HCT116 (cell line): ENCODE measurements at regions not wholly inside any gene's neighbourhood (a gene's known extent, or its start where the extent isn't known, plus 50 kb on each side); places are given as distances from the start of the nearest gene placed in this dataset.

Source experiments
- ATAC-seq: fragments of 200-7000 bp; cut with Tn5 transposase; 2 replicates; pipeline ENCODE4 v1.9.1; 2020; ENCODE audit warnings: mild to moderate bottlenecking, moderate library complexity
- BruUV-seq: library from RNA; stranded (reverse); fragments of 400-500 nt; replicated peaks from 2 replicates; lab custom pipeline; 2021; lab: Mats Ljungman, UMichigan
- CTCF ChIA-PET: fragments of 300-600 bp; sonication (Branson Sonifier 250); formaldehyde crosslinking; loops from one replicate; lab custom pipeline; 2021; ENCODE audit warnings: antibody characterized with exemption; lab: Charles Lee
- POLR2A ChIA-PET: fragments of 300-600, 350-600 bp; sonication (Branson Sonifier 250); formaldehyde crosslinking; loops from one replicate; lab custom pipeline; 2021; ENCODE audit warnings: antibody characterized with exemption; lab: Charles Lee
- RAD21 ChIA-PET, 2 experiments: fragments of 300-600 bp; sonication (Branson Sonifier 250); formaldehyde crosslinking; loops; one replicate each; lab custom pipeline; 2023; ENCODE audit warnings: low total read pairs in 2 of 2; ENCODE audit not compliant: uncharacterized antibody in 2 of 2, unreplicated experiment in 2 of 2, low non-redundant PET in 1 of 2; lab: Charles Lee
- DNase-seq: peaks from one replicate; pipeline ENCODE4 v3.0.0-alpha.2; 2010; ENCODE audit warnings: low read depth, low spot score
- H2AFZ ChIP-seq: fragments of 200-600 bp; shearing (Covaris generic), sonication (generic); 2 replicates; pipeline ENCODE4 v1.6.1; 2017; ENCODE audit warnings: low read depth, mixed run types, mixed read lengths, antibody characterized with exemption, low read length; ENCODE audit not compliant: poor library complexity, severe bottlenecking
- H3K27ac ChIP-seq: 2 replicates; pipeline ENCODE4 v1.5.1; 2012; ENCODE audit warnings: low read depth, low read length
- H3K27me3 ChIP-seq: fragments of 200-600 bp; sonication (generic); 2 replicates; pipeline ENCODE4 v1.6.1; 2016; ENCODE audit warnings: mixed run types, low read length, mixed read lengths; ENCODE audit not compliant: insufficient read depth
- H3K36me3 ChIP-seq, 2 experiments: fragments of 200-500 bp in 1 of 2; fragments of 200-600 bp in 1 of 2; sonication (Bioruptor generic) in 1 of 2; sonication (generic) in 1 of 2; 2 replicates each; pipeline versions ENCODE4 v1.5.1 to v1.6.1; 2014 to 2016; ENCODE audit warnings: low read length in 2 of 2, inconsistent platforms in 1 of 2, mixed read lengths in 1 of 2, mixed run types in 1 of 2; ENCODE audit not compliant: insufficient read depth in 2 of 2, control insufficient read depth in 1 of 2
- H3K4me1 ChIP-seq, 2 experiments: fragments of 200-600 bp in 1 of 2; sonication (generic) in 1 of 2; 2 replicates each; pipeline versions ENCODE4 v1.5.1 to v1.6.1; 2012 to 2017; ENCODE audit warnings: low read length in 2 of 2, inconsistent platforms in 1 of 2, mild to moderate bottlenecking in 1 of 2, mixed read lengths in 1 of 2, mixed run types in 1 of 2, moderate library complexity in 1 of 2; ENCODE audit not compliant: insufficient read depth in 2 of 2, control insufficient read depth in 1 of 2
- H3K4me2 ChIP-seq: fragments of 200-600 bp; sonication (generic); 2 replicates; pipeline ENCODE4 v1.6.1; 2017; ENCODE audit warnings: mixed run types, low read length, mixed read lengths
- H3K4me3 ChIP-seq, 2 experiments: fragments of 200-600 bp in 1 of 2; sonication (generic) in 1 of 2; replicated peaks in 1 of 2; 2 replicates each; pipeline ENCODE4 v1.5.1; 2011 to 2016; ENCODE audit warnings: low read length in 2 of 2, control low read depth in 1 of 2, low read depth in 1 of 2, mild to moderate bottlenecking in 1 of 2, mixed read lengths in 1 of 2, mixed run types in 1 of 2
- H3K79me2 ChIP-seq: fragments of 200-600 bp; sonication (generic); 2 replicates; pipeline ENCODE4 v1.6.1; 2017; ENCODE audit warnings: mild to moderate bottlenecking, mixed run types, low read length, moderate library complexity, mixed read lengths; ENCODE audit not compliant: insufficient read depth
- H3K9ac ChIP-seq: fragments of 200-600 bp; sonication (generic); 2 replicates; pipeline ENCODE4 v1.6.1; 2016; ENCODE audit warnings: low read length, mixed read lengths
- H3K9me2 ChIP-seq: fragments of 200-600 bp; sonication (generic), shearing (Covaris generic); 2 replicates; pipeline ENCODE4 v1.6.1; 2017; ENCODE audit warnings: mixed run types, mild to moderate bottlenecking, moderate library complexity; ENCODE audit not compliant: insufficient read depth
- H3K9me3 ChIP-seq, 2 experiments: fragments of 200-500 bp in 1 of 2; fragments of 200-600 bp in 1 of 2; sonication (Bioruptor generic) in 1 of 2; sonication (generic) in 1 of 2; 2 replicates each; pipeline ENCODE4 v1.6.1; 2014 to 2017; ENCODE audit warnings: low read length in 2 of 2, mixed read lengths in 2 of 2, inconsistent platforms in 1 of 2, low read depth in 1 of 2, mild to moderate bottlenecking in 1 of 2, mixed run types in 1 of 2, moderate library complexity in 1 of 2; ENCODE audit not compliant: control insufficient read depth in 1 of 2, insufficient read depth in 1 of 2
- H4K20me1 ChIP-seq: fragments of 200-600 bp; sonication (generic), shearing (Covaris generic); 2 replicates; pipeline ENCODE4 v1.6.1; 2017; ENCODE audit warnings: mixed run types, mild to moderate bottlenecking, moderate library complexity; ENCODE audit not compliant: insufficient read depth
- ATF3 ChIP-seq: IDR thresholded peaks from 2 replicates; pipeline ENCODE4 v1.6.1; 2012
- CBX3 ChIP-seq: IDR thresholded peaks from 2 replicates; pipeline ENCODE4 v1.6.1; 2012; ENCODE audit warnings: low read depth
- CTCF ChIP-seq, 3 experiments: fragments of 200-600 bp in 1 of 3; sonication (generic) in 1 of 3; IDR thresholded peaks in 2 of 3; conservative IDR thresholded peaks in 1 of 3; 2 replicates each; pipeline ENCODE4 v1.5.1; 2012 to 2017; ENCODE audit warnings: low read depth in 2 of 3, low read length in 2 of 3, antibody characterized with exemption in 1 of 3, borderline replicate concordance in 1 of 3, control low read depth in 1 of 3, mild to moderate bottlenecking in 1 of 3, mixed read lengths in 1 of 3, mixed run types in 1 of 3, moderate library complexity in 1 of 3; ENCODE audit not compliant: insufficient read depth in 1 of 3
- EGR1 ChIP-seq: IDR thresholded peaks from 2 replicates; pipeline ENCODE4 v1.6.1; 2012; ENCODE audit warnings: low read depth
- ELF1 ChIP-seq: IDR thresholded peaks from 2 replicates; pipeline ENCODE4 v1.6.1; 2012; ENCODE audit warnings: low read depth, borderline replicate concordance
- EZH2 ChIP-seq: fragments of 200-600 bp; sonication (generic); IDR thresholded peaks from 2 replicates; pipeline ENCODE4 v1.6.1; 2017; ENCODE audit warnings: antibody characterized with exemption, mixed run types
- EZH2phosphoT487 ChIP-seq: fragments of 200-600 bp; IDR thresholded peaks from 2 replicates; pipeline ENCODE4 v1.6.1; 2018; ENCODE audit warnings: antibody characterized with exemption, borderline replicate concordance
- FOSL1 ChIP-seq: IDR thresholded peaks from 2 replicates; pipeline ENCODE4 v1.6.1; 2012; ENCODE audit warnings: low read depth
- POLR2A ChIP-seq: IDR thresholded peaks from 2 replicates; pipeline ENCODE4 v1.7.0; 2011; ENCODE audit warnings: borderline replicate concordance; ENCODE audit not compliant: insufficient read depth, insufficient read length; ENCODE audit errors: extremely low read depth
- POLR2AphosphoS5 ChIP-seq: IDR thresholded peaks from 2 replicates; pipeline ENCODE4 v1.6.1; 2011; ENCODE audit warnings: mild to moderate bottlenecking, low read depth, low read length, moderate library complexity
- RAD21 ChIP-seq: IDR thresholded peaks from 2 replicates; pipeline ENCODE4 v1.6.1; 2012; ENCODE audit warnings: low read depth, mild to moderate bottlenecking
- REST ChIP-seq: IDR thresholded peaks from 2 replicates; pipeline ENCODE4 v1.6.1; 2012; ENCODE audit warnings: low read depth
- SIN3A ChIP-seq: IDR thresholded peaks from 2 replicates; pipeline ENCODE4 v1.6.1; 2012; ENCODE audit warnings: low read depth
- SP1 ChIP-seq: IDR thresholded peaks from 2 replicates; pipeline ENCODE4 v1.6.1; 2012; ENCODE audit warnings: low read depth
- TCF7L2 ChIP-seq: IDR thresholded peaks from 2 replicates; pipeline ENCODE4 v1.7.0; 2011; ENCODE audit warnings: borderline replicate concordance, inconsistent platforms; ENCODE audit not compliant: insufficient read depth, insufficient read length; ENCODE audit errors: extremely low read depth
- YY1 ChIP-seq: IDR thresholded peaks from 2 replicates; pipeline ENCODE4 v1.6.1; 2011; ENCODE audit warnings: low read length, low read depth, moderate library complexity, mild to moderate bottlenecking; ENCODE audit not compliant: insufficient replicate concordance; ENCODE audit errors: extremely low read depth
- ZNF274 ChIP-seq: fragments of 200-500 bp; sonication (Bioruptor generic); IDR thresholded peaks from 2 replicates; pipeline ENCODE4 v1.6.1; 2014; ENCODE audit warnings: mild to moderate bottlenecking, low read depth, low read length, inconsistent platforms
- intact Hi-C: fragments of 100-400 bp; cut with micrococcal nuclease; formaldehyde crosslinking; loops from 2 replicates; pipeline ENCODE4 v1.10.0; 2022
- TF ChIP-seq, protein P1 (sequence below): IDR thresholded peaks from 2 replicates; pipeline ENCODE4 v1.6.1; 2012
- TF ChIP-seq, protein P2 (sequence below): IDR thresholded peaks from 2 replicates; pipeline ENCODE4 v1.6.1; 2011; ENCODE audit warnings: mild to moderate bottlenecking, low read length, moderate library complexity; ENCODE audit not compliant: insufficient replicate concordance; ENCODE audit errors: extremely low read depth

- TF ChIP-seq YY1, result no peak
- TF ChIP-seq EZH2phosphoT487, result no peak
- TF ChIP-seq, protein P1, sequence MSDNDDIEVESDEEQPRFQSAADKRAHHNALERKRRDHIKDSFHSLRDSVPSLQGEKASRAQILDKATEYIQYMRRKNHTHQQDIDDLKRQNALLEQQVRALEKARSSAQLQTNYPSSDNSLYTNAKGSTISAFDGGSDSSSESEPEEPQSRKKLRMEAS, result no peak
- no peak for TF ChIP-seq EGR1
- TF ChIP-seq, protein P2, sequence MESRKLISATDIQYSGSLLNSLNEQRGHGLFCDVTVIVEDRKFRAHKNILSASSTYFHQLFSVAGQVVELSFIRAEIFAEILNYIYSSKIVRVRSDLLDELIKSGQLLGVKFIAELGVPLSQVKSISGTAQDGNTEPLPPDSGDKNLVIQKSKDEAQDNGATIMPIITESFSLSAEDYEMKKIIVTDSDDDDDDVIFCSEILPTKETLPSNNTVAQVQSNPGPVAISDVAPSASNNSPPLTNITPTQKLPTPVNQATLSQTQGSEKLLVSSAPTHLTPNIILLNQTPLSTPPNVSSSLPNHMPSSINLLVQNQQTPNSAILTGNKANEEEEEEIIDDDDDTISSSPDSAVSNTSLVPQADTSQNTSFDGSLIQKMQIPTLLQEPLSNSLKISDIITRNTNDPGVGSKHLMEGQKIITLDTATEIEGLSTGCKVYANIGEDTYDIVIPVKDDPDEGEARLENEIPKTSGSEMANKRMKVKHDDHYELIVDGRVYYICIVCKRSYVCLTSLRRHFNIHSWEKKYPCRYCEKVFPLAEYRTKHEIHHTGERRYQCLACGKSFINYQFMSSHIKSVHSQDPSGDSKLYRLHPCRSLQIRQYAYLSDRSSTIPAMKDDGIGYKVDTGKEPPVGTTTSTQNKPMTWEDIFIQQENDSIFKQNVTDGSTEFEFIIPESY, result no peak
- TF ChIP-seq SIN3A, result no peak
- no peak for TF ChIP-seq RAD21
- TF ChIP-seq REST, result no peak
- no peak for TF ChIP-seq TCF7L2
- TF ChIP-seq FOSL1, result no peak
- TF ChIP-seq ATF3, result no peak
- no peak for TF ChIP-seq ZNF274
- no peak for TF ChIP-seq CTCF (IDR thresholded peaks at IDR 0.05 in 2 of 3, conservative IDR thresholded peaks at IDR 0.05 in 1 of 3; ENCODE audit: borderline replicate concordance in 1 of 3, insufficient read depth in 1 of 3, low read depth in 2 of 3, low read length in 2 of 3)
- TF ChIP-seq ELF1, result no peak
- no peak for TF ChIP-seq POLR2A
- no peak for TF ChIP-seq SP1
- TF ChIP-seq EZH2, result no peak
- no peak for TF ChIP-seq POLR2AphosphoS5
- TF ChIP-seq CBX3, result no peak
- no peak for DNase-seq
- Histone ChIP-seq H3K79me2 (no peaks in the 10 kb centered on the region), H3K36me3 (no peaks in the 10 kb centered on the region), H3K9me2 (no peaks in the 10 kb centered on the region), H4K20me1 (no peaks in the 10 kb centered on the region), H3K4me2 (no peak overlapping the region), H3K9me3 (no peaks in the 10 kb centered on the region), H2AFZ (no peak overlapping the region), H3K4me1 (no peaks in the 10 kb centered on the region), H3K27me3 (no peaks in the 10 kb centered on the region), H3K27ac (no peak overlapping the region), H3K4me3 (no peak overlapping the region), H3K9ac (no peak overlapping the region)
- no TSS peak for BruUV-seq
- no peak for ATAC-seq
- ChIA-PET RAD21 (no interaction called here), POLR2A (no interaction called here), CTCF (no interaction called here)
- intact Hi-C loops, result no loop called here
Measured at GRCh38 chr9:32875242-32875641, 91.9 kb downstream of the TMEM215 start.
